Endothelial cell of umbilical vein (primary cell): ENCODE measurements at regions not wholly inside any gene's neighbourhood (a gene's known extent, or its start where the extent isn't known, plus 50 kb on each side); places are given as distances from the start of the nearest gene placed in this dataset.

Source experiments
- BruUV-seq: library from RNA; stranded (reverse); fragments of 400-500 nt; replicated peaks from 2 replicates; lab custom pipeline; 2021; lab: Mats Ljungman, UMichigan
- CTCF ChIA-PET: fragments of 300-600, 350-600 bp; sonication (Branson Sonifier 250); formaldehyde crosslinking; loops from one replicate; lab custom pipeline; 2021; ENCODE audit warnings: antibody characterized with exemption, inconsistent platforms; lab: Charles Lee
- POLR2A ChIA-PET: fragments of 300-600, 350-600 bp; sonication (Branson Sonifier 250); formaldehyde crosslinking; loops from one replicate; lab custom pipeline; 2021; ENCODE audit warnings: antibody characterized with exemption, inconsistent platforms; lab: Charles Lee
- DNase-seq: peaks from one replicate; pipeline ENCODE4 v3.0.0-alpha.2; 2011; ENCODE audit warnings: low read depth, low spot score
- FAIRE-seq: peaks from 2 replicates; lab custom pipeline; 2011; peaks lifted over from hg19 to GRCh38; lab: Jason Lieb, UNC
- H2AFZ ChIP-seq: 2 replicates; pipeline ENCODE4 v1.6.0; 2012; ENCODE audit warnings: low read depth, low read length, control low read depth, inconsistent platforms
- H3K27ac ChIP-seq: 2 replicates; pipeline ENCODE4 v1.5.1; 2011; ENCODE audit warnings: low read depth, mild to moderate bottlenecking, control low read depth, low read length, moderate library complexity; ENCODE audit not compliant: insufficient read depth
- H3K27me3 ChIP-seq, 2 experiments: 2 replicates each; pipeline versions ENCODE4 v1.6.0 to v1.6.1; 2011; ENCODE audit warnings: low read length in 2 of 2, mixed read lengths in 1 of 2; ENCODE audit not compliant: control insufficient read depth in 2 of 2, insufficient read depth in 2 of 2
- H3K36me3 ChIP-seq, 2 experiments: 2 replicates in 1 of 2; 3 replicates in 1 of 2; pipeline ENCODE4 v1.5.1; 2011; ENCODE audit warnings: low read length in 2 of 2, mild to moderate bottlenecking in 1 of 2, moderate library complexity in 1 of 2; ENCODE audit not compliant: control insufficient read depth in 2 of 2, insufficient read depth in 2 of 2; ENCODE audit errors: extremely low read depth in 1 of 2
- H3K4me1 ChIP-seq: 3 replicates; pipeline ENCODE4 v1.5.1; 2011; ENCODE audit warnings: mild to moderate bottlenecking, low read length; ENCODE audit not compliant: control insufficient read depth, insufficient read depth; ENCODE audit errors: extremely low read depth
- H3K4me2 ChIP-seq: 2 replicates; pipeline ENCODE4 v1.6.1; 2011; ENCODE audit warnings: low read length, control low read depth, mixed read lengths; ENCODE audit not compliant: insufficient read depth
- H3K4me3 ChIP-seq, 3 experiments: fragments of 200-600 bp in 1 of 3; sonication (generic), shearing (Covaris generic) in 1 of 3; replicated peaks in 1 of 3; 2 replicates each; pipeline ENCODE4 v1.5.1; 2011 to 2016; ENCODE audit warnings: control low read depth in 3 of 3, low read length in 3 of 3, mild to moderate bottlenecking in 2 of 3, inconsistent platforms in 1 of 3, low read depth in 1 of 3, moderate library complexity in 1 of 3; ENCODE audit not compliant: insufficient read depth in 1 of 3
- H3K79me2 ChIP-seq: 2 replicates; pipeline ENCODE4 v1.6.0; 2012; ENCODE audit warnings: low read length, inconsistent platforms; ENCODE audit not compliant: control insufficient read depth, insufficient read depth
- H3K9ac ChIP-seq: replicated peaks from 2 replicates; pipeline ENCODE3; 2011; ENCODE audit warnings: low read length, control low read depth; ENCODE audit not compliant: insufficient read depth; ENCODE audit errors: extremely low read depth
- H3K9me1 ChIP-seq: replicated peaks from 3 replicates; pipeline ENCODE4 v1.6.0; 2011; ENCODE audit warnings: mild to moderate bottlenecking, low read length; ENCODE audit not compliant: control insufficient read depth, insufficient read depth; ENCODE audit errors: extremely low read depth
- H3K9me3 ChIP-seq: replicated peaks from 2 replicates; pipeline ENCODE4 v1.5.1; 2012; ENCODE audit warnings: low read length, inconsistent platforms; ENCODE audit not compliant: control insufficient read depth, insufficient read depth
- H4K20me1 ChIP-seq: replicated peaks from 2 replicates; pipeline ENCODE3; 2011; ENCODE audit warnings: mild to moderate bottlenecking, low read length; ENCODE audit not compliant: control insufficient read depth, insufficient read depth; ENCODE audit errors: extremely low read depth
- CTCF ChIP-seq, 2 donors: IDR thresholded peaks; 1 replicate in 1 of 2; 2 replicates in 1 of 2; pipeline ENCODE4 v1.5.1; 2011; ENCODE audit warnings: low read length in 2 of 2, mild to moderate bottlenecking in 2 of 2, moderate library complexity in 2 of 2, control low read depth in 1 of 2, inconsistent platforms in 1 of 2, low read depth in 1 of 2; ENCODE audit not compliant: insufficient read depth in 1 of 2; ENCODE audit errors: extremely low read depth in 1 of 2
- EZH2 ChIP-seq: IDR thresholded peaks from 2 replicates; pipeline ENCODE4 v1.6.1; 2012; ENCODE audit warnings: borderline replicate concordance, low read depth, mild to moderate bottlenecking, moderate library complexity, low read length, inconsistent platforms; ENCODE audit not compliant: severe bottlenecking
- FOS ChIP-seq: IDR thresholded peaks from 2 replicates; pipeline ENCODE4 v1.6.1; 2011; ENCODE audit warnings: mild to moderate bottlenecking, low read length, moderate library complexity, borderline replicate concordance; ENCODE audit not compliant: insufficient read depth
- GATA2 ChIP-seq: IDR thresholded peaks from 2 replicates; pipeline ENCODE4 v1.7.0; 2011; ENCODE audit warnings: low read depth, mild to moderate bottlenecking, moderate library complexity, mixed read lengths, low read length; ENCODE audit not compliant: insufficient read length, insufficient read depth
- JUN ChIP-seq: IDR thresholded peaks from 2 replicates; pipeline ENCODE4 v1.6.1; 2011; ENCODE audit warnings: borderline replicate concordance, low read depth; ENCODE audit not compliant: insufficient read length, insufficient read depth
- MAX ChIP-seq: IDR thresholded peaks from 2 replicates; pipeline ENCODE4 v1.6.1; 2011; ENCODE audit not compliant: insufficient read depth, insufficient read length
- MYC ChIP-seq: IDR thresholded peaks from one replicate; pipeline ENCODE4 v1.6.1; 2011; ENCODE audit warnings: mild to moderate bottlenecking, low read depth, low read length
- POLR2A ChIP-seq: IDR thresholded peaks from 2 replicates; pipeline ENCODE4 v1.6.1; 2012; ENCODE audit warnings: low read depth, mild to moderate bottlenecking, control low read depth, low read length
- POLR2AphosphoS5 ChIP-seq: IDR thresholded peaks from 2 replicates; pipeline ENCODE4 v1.6.1; 2012; ENCODE audit warnings: low read depth, mild to moderate bottlenecking, control low read depth, low read length, moderate library complexity; ENCODE audit not compliant: insufficient read depth
- dilution Hi-C: fragments of 300-500 bp; cut with MboI; formaldehyde crosslinking; loops from one replicate; pipeline ENCODE4 v1.15.0; 2019; ENCODE audit warnings: low sequenced_read_pairs; ENCODE audit not compliant: extremely low pct_ligation_motif_present
- intact Hi-C: fragments of 100-400 bp; cut with micrococcal nuclease; formaldehyde crosslinking; loops from one replicate; pipeline ENCODE4 v1.10.0; 2022

GRCh38 chrX:20382518-20383297, 116.0 kb upstream of the RPS6KA3 start:
- no peak overlapping the region for H3K4me2 ChIP-seq
- POLR2A ChIA-PET = no interaction called here
- no peak overlapping the region for H2AFZ ChIP-seq
- H3K79me2 ChIP-seq = no peaks in the 10 kb centered on the region
- no peak overlapping the region for H3K27ac ChIP-seq
- no peaks in the 10 kb centered on the region for H3K36me3 ChIP-seq
- no TSS peak for BruUV-seq
- no peak for DNase-seq
- no peak for TF ChIP-seq MAX
- no peak for TF ChIP-seq POLR2A
- TF ChIP-seq POLR2AphosphoS5 = no peak
- TF ChIP-seq JUN = no peak
- FAIRE-seq = no peak
- dilution Hi-C loops (no loop called here), intact Hi-C loops (no loop called here)
- no peaks in the 10 kb centered on the region for H3K27me3 ChIP-seq
- no peak overlapping the region for H3K9ac ChIP-seq
- no peaks in the 10 kb centered on the region for H3K9me3 ChIP-seq
- H4K20me1 ChIP-seq = no peaks in the 10 kb centered on the region
- H3K4me3 ChIP-seq = no peak overlapping the region
- no peaks in the 10 kb centered on the region for H3K4me1 ChIP-seq
- no peaks in the 10 kb centered on the region for H3K9me1 ChIP-seq
- CTCF ChIA-PET = no interaction called here

- no peaks in the 10 kb centered on the region for H3K9me3 ChIP-seq
- intact Hi-C loops = no loop called here
- ChIA-PET POLR2A (no interaction called here), CTCF (no interaction called here)
- no peak overlapping the region for H3K27ac ChIP-seq
- no TSS peak for BruUV-seq
- no peak overlapping the region for H3K9ac ChIP-seq
- no peaks in the 10 kb centered on the region for H3K4me1 ChIP-seq
- H3K4me2 ChIP-seq = no peak overlapping the region
- no peaks in the 10 kb centered on the region for H3K9me1 ChIP-seq
- no peaks in the 10 kb centered on the region for H3K36me3 ChIP-seq
- DNase-seq (no peak), FAIRE-seq (no peak)
- no peak for TF ChIP-seq JUN
- no peak for TF ChIP-seq MYC
- no peak for TF ChIP-seq GATA2
- no peak for TF ChIP-seq CTCF (IDR thresholded peaks at IDR 0.05; ENCODE audit: extremely low read depth in 1 of 2, insufficient read depth in 1 of 2, low read depth in 1 of 2, low read length in 2 of 2)
- TF ChIP-seq MAX = no peak
- TF ChIP-seq POLR2A = no peak
- no peak for TF ChIP-seq EZH2
- TF ChIP-seq FOS = no peak
- TF ChIP-seq POLR2AphosphoS5 = no peak
- no peaks in the 10 kb centered on the region for H3K79me2 ChIP-seq
- no peak overlapping the region for H2AFZ ChIP-seq
- dilution Hi-C loops = no loop called here
- H4K20me1 ChIP-seq = no peaks in the 10 kb centered on the region
- H3K4me3 ChIP-seq = no peak overlapping the region
- H3K27me3 ChIP-seq = no peaks in the 10 kb centered on the region
Observed at GRCh38 chrX:20382082-20382481, 115.4 kb upstream of the RPS6KA3 start.
